GM12891 (cell line): ENCODE measurements at regions not wholly inside any gene's neighbourhood (a gene's known extent, or its start where the extent isn't known, plus 50 kb on each side); places are given as distances from the start of the nearest gene placed in this dataset.
"Not testable (repeated sequence)": the region's sequence is repeated elsewhere in the genome, so short reads cannot be mapped to it uniquely, and the experiment has no call there.

Source experiments
- POLR2A ChIP-seq: IDR thresholded peaks from 2 replicates; pipeline ENCODE4 v1.6.1; 2011; ENCODE audit warnings: low read depth, low read length, control low read depth
- POLR2AphosphoS5 ChIP-seq: IDR thresholded peaks from 2 replicates; pipeline ENCODE4 v1.6.1; 2011; ENCODE audit warnings: low read depth, low read length, control low read depth
- SPI1 ChIP-seq: IDR thresholded peaks from 2 replicates; pipeline ENCODE4 v1.6.1; 2011; ENCODE audit warnings: low read depth, low read length, control low read depth
- TAF1 ChIP-seq: IDR thresholded peaks from 2 replicates; pipeline ENCODE4 v1.6.1; 2011; ENCODE audit warnings: low read depth, low read length, control low read depth

DNA sequence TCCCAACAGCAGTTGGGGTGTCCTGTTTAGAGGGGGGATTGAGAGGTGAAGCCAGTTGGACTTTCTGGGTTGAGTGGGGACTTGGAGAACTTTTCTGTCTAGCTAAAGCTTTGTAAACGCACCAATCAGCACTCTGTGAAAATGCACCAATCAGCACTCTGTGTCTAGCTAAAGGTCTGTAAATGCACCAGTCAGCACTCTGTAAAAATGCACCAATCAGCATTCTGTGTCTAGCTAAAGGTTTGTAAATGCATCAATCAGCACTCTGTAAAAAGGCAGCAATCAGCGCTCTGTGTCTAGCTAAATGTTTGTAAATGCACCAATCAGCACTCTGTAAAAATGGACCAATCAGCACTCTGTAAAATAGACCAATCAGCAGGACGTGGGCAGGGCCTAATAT, 568.6 kb upstream of the PTBP2 start:
- TF ChIP-seq POLR2AphosphoS5, POLR2A, TAF1, SPI1: not testable (repeated sequence)
